ENCODE measurements at regions not wholly inside any gene's neighbourhood (a gene's known extent, or its start where the extent isn't known, plus 50 kb on each side); places are given as distances from the start of the nearest gene placed in this dataset.
"Not testable (repeated sequence)": the region's sequence is repeated elsewhere in the genome, so short reads cannot be mapped to it uniquely, and the experiment has no call there.

DNA sequence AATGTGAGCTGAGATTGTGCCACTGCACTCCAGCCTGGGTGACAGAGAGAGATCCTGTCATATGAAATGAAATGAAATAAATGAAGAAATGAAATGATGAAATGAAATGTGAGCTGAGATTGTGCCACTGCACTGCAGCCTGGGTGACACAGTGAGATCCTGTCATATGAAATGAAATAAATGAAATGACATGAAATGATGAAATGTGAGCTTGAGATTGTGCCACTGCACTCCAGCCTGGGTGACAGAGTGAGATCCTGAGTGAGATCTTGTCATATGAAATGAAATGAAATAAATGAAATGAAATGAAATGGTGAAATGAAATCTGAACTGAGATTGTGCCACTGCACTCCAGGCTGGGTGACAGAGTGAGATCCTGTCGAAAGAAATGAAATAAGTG is 58.2 kb upstream of the FAN1 start:
- DNase-seq = not testable (repeated sequence)
